A673 (cell line): ENCODE measurements at regions not wholly inside any gene's neighbourhood (a gene's known extent, or its start where the extent isn't known, plus 50 kb on each side); places are given as distances from the start of the nearest gene placed in this dataset.

Source experiments
- BruUV-seq: library from RNA; stranded (reverse); fragments of 400-500 nt; replicated peaks from 2 replicates; lab custom pipeline; 2021; lab: Mats Ljungman, UMichigan
- CTCF ChIA-PET: fragments of 300-600 bp; sonication (Branson Sonifier 250); formaldehyde crosslinking; loops from one replicate; lab custom pipeline; 2022; ENCODE audit warnings: antibody characterized with exemption; lab: Charles Lee
- POLR2A ChIA-PET: fragments of 300-600 bp; sonication (Branson Sonifier 250); formaldehyde crosslinking; loops from one replicate; lab custom pipeline; 2022; ENCODE audit warnings: antibody characterized with exemption; ENCODE audit not compliant: low non-redundant PET; lab: Charles Lee
- DNase-seq: peaks from one replicate; pipeline ENCODE4 v3.0.0-alpha.2; 2015; ENCODE audit warnings: low spot score
- H3K27ac ChIP-seq: fragments of 200-600 bp; sonication (generic); 2 replicates; pipeline ENCODE4 v1.5.1; 2016; ENCODE audit warnings: mixed run types, low read depth, mild to moderate bottlenecking, mixed read lengths, antibody characterized with exemption, low read length; ENCODE audit not compliant: poor library complexity, severe bottlenecking
- H3K27me3 ChIP-seq: fragments of 200-600 bp; sonication (generic); replicated peaks from 2 replicates; pipeline ENCODE4 v1.6.1; 2017; ENCODE audit warnings: mixed run types, low read depth, mild to moderate bottlenecking, mixed read lengths, antibody characterized with exemption, low read length; ENCODE audit not compliant: insufficient read depth, poor library complexity
- H3K36me3 ChIP-seq: fragments of 200-600 bp; sonication (generic); 2 replicates; pipeline ENCODE4 v1.6.1; 2016; ENCODE audit warnings: mixed run types, mild to moderate bottlenecking, mixed read lengths, antibody characterized with exemption, low read length; ENCODE audit not compliant: insufficient read depth, poor library complexity, severe bottlenecking
- H3K4me1 ChIP-seq: fragments of 200-600 bp; sonication (generic); 2 replicates; pipeline ENCODE4 v1.6.1; 2017; ENCODE audit warnings: mixed run types, mild to moderate bottlenecking, mixed read lengths, antibody characterized with exemption, low read length; ENCODE audit not compliant: insufficient read depth, poor library complexity, severe bottlenecking
- H3K4me3 ChIP-seq: fragments of 200-600 bp; sonication (generic); 2 replicates; pipeline ENCODE4 v1.5.1; 2016; ENCODE audit warnings: low read depth, mixed run types, mild to moderate bottlenecking, mixed read lengths, low read length; ENCODE audit not compliant: poor library complexity, severe bottlenecking
- H3K9me3 ChIP-seq: fragments of 200-600 bp; sonication (generic); 2 replicates; pipeline ENCODE4 v1.6.1; 2016; ENCODE audit warnings: mixed run types, low read depth, mild to moderate bottlenecking, mixed read lengths, antibody characterized with exemption, low read length; ENCODE audit not compliant: poor library complexity, severe bottlenecking
- CTCF ChIP-seq: fragments of 300-800, 200-600 bp; sonication (generic); conservative IDR thresholded peaks from 2 replicates; pipeline ENCODE4 v1.5.1; 2017; ENCODE audit warnings: low read depth, mild to moderate bottlenecking, antibody characterized with exemption, low read length, moderate library complexity, mixed read lengths
- EZH2 ChIP-seq: fragments of 200-600 bp; sonication (generic); IDR thresholded peaks from 2 replicates; pipeline ENCODE4 v1.6.1; 2017; ENCODE audit warnings: borderline replicate concordance, low read depth, mild to moderate bottlenecking, mixed read lengths, antibody characterized with exemption, low read length; ENCODE audit not compliant: poor library complexity, severe bottlenecking
- intact Hi-C: fragments of 100-400 bp; cut with micrococcal nuclease; formaldehyde crosslinking; loops from one replicate; pipeline ENCODE4 v1.10.0; 2022; ENCODE audit not compliant: unreplicated experiment

GRCh38 chr2:18771212-18771611 is 181.8 kb upstream of the NT5C1B start:
- TF ChIP-seq EZH2: no peak
- Histone ChIP-seq H3K4me3 (no peak overlapping the region), H3K4me1 (no peaks in the 10 kb centered on the region), H3K9me3 (no peaks in the 10 kb centered on the region), H3K27me3 (peaks cover 2% of the 10 kb centered on the region), H3K27ac (no peak overlapping the region), H3K36me3 (no peaks in the 10 kb centered on the region)
- intact Hi-C loops: no loop called here
- CTCF ChIA-PET: no interaction called here
- no TSS peak for BruUV-seq
- DNase-seq: no peak
- POLR2A ChIA-PET: no interaction called here

- CTCF ChIA-PET: no interaction called here
- TF ChIP-seq CTCF (no peak), EZH2 (no peak)
- DNase-seq: no peak
Observed at GRCh38 chr2:18763338-18763737, 174.0 kb upstream of the NT5C1B start.

GRCh38 chr2:18762667-18763066 is 173.3 kb upstream of the NT5C1B start:
- DNase-seq: no peak
- intact Hi-C loops: no loop called here
- H3K9me3 ChIP-seq: no peaks in the 10 kb centered on the region
- H3K4me1 ChIP-seq: no peaks in the 10 kb centered on the region
- H3K27ac ChIP-seq: no peak overlapping the region
- H3K27me3 ChIP-seq: peaks cover 31% of the 10 kb centered on the region
- ChIA-PET POLR2A (no interaction called here), CTCF (no interaction called here)
- no TSS peak for BruUV-seq
- TF ChIP-seq EZH2 (no peak), CTCF (no peak)
- H3K36me3 ChIP-seq: no peaks in the 10 kb centered on the region
- H3K4me3 ChIP-seq: no peak overlapping the region

More at GRCh38 chr2:18763338-18763737, 174.0 kb upstream of the NT5C1B start:
- Histone ChIP-seq H3K4me1 (no peaks in the 10 kb centered on the region), H3K9me3 (no peaks in the 10 kb centered on the region), H3K36me3 (no peaks in the 10 kb centered on the region), H3K4me3 (no peak overlapping the region), H3K27ac (no peak overlapping the region), H3K27me3 (peaks cover 31% of the 10 kb centered on the region)
- POLR2A ChIA-PET: no interaction called here
- BruUV-seq: no TSS peak
- intact Hi-C loops: no loop called here

- H3K27ac ChIP-seq: no peak overlapping the region
- no peak for DNase-seq
- H3K4me3 ChIP-seq: no peak overlapping the region
- H3K36me3 ChIP-seq: no peaks in the 10 kb centered on the region
- no peaks in the 10 kb centered on the region for H3K9me3 ChIP-seq
- intact Hi-C loops: loop anchor here (5.0 kb wide), 3 partner anchors 317 to 1108 kb away; no protein-coding TSS in a partner anchor
- H3K4me1 ChIP-seq: no peaks in the 10 kb centered on the region
- CTCF ChIA-PET: no interaction called here
- H3K27me3 ChIP-seq: peaks cover 6% of the 10 kb centered on the region
- no peak for TF ChIP-seq EZH2
- no peak for TF ChIP-seq CTCF
- BruUV-seq: no TSS peak
- POLR2A ChIA-PET: no interaction called here
Observed at GRCh38 chr2:18754286-18754685, 164.9 kb upstream of the NT5C1B start.
